ENCODE measurements at regions not wholly inside any gene's neighbourhood (a gene's known extent, or its start where the extent isn't known, plus 50 kb on each side); places are given as distances from the start of the nearest gene placed in this dataset.

GRCh38 chr5:146940295-146940694 lies 61.7 kb upstream of the PPP2R2B start:
- DNase-seq = no peak

DNA sequence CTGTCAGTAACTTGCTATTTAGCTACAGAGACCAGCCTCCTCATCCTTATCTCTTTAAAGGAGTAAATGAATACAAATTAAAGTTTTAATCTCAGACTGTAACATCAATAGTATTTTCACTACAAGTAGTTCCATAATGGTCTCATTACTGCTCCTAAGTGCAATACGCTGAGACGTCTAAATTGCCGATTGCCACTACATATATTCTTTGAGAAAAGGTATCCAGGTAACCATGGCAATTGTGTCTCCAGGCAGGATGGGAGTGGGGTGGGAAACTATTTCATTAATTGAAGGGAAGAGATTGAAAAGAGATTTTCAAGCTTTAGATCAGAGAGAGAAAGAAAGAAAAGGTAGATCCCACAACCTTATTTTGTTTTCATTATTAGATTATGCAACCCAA lies 65.5 kb upstream of the PPP2R2B start:
- DNase-seq = no peak

- DNase-seq = no peak
These were observed 66.4 kb upstream of the PPP2R2B start for GRCh38 chr5:146944764-146945616.

DNA sequence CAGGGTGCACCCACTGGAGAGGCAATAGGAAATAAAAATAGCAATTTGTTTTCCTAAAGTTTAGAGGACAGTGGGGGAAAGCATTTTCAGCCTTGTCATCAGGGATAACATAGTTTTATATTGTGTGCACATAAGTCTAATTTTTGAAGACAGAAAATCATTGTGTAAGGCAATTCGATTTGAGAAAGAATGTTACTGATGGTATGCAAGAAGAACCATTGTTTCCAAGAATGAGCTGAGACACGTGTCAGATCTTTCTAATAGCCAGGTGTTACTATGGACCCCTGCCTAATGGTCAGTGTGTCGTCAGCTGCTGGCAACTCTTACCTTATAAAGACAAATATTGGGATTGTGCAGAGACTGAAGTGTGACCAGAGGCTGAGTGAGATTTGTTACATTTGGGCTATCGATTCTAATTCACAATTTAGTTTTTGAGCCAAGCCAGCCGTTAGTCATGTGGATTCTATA lies 67.1 kb upstream of the PPP2R2B start:
- no peak for DNase-seq

DNA sequence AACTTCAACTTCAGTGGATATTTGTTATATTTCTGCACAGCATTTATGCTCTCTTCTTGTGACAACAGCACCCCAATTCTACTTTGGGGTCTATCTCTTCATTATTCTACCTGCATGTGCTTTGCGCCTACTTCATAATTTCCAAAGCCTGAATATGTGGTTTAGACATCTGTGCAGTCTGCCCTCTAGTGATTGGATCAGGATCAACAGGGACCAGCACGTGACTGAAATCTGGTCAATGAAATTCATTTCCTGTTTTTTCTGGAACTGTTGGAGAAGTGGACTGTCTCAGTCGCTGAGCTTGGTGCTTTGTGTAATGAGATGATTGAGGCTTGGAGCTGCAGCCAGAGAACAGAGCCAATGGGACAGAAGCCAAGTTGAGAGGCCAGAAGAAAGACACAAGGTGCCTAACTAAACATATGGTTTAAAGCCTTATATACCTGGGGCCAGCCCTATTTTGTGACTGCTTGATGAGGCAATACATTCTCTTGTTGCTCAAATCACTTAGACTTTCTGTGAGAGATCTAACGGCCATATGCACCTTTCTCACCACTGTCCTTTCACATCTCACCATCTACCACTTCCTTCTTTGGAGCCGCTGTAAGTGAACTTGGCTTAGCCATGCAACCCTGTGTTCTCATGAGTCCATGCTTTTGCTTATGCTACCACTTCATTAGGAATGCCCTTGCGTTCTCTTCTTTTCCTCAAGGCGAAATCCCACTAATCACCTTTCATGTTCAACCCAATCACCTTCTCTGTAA lies 68.8 kb upstream of the PPP2R2B start:
- DNase-seq = peak in 2 of 51 donors; percentile 1 to 7

DNA sequence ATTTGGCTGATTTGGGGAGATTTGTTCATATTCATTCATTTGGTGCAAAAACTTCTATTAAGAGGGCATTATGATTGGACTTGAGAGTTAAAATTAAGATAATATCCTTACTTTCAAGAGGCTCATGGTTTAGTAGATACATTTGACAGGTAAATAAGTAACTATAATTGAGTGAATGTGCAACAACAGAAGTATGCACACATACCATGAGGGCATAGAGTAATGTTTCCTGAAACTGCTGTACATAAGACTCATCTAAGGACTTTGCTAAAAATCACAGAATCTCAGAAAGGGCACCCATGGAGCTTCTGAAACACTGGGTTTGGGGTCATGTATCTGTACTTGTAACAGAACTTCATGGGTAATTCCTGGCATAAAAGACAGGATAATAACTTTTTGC lies 70.1 kb upstream of the PPP2R2B start:
- DNase-seq = no peak

- DNase-seq = no peak
These were observed 73.6 kb upstream of the PPP2R2B start for GRCh38 chr5:146952168-146952567.

DNA sequence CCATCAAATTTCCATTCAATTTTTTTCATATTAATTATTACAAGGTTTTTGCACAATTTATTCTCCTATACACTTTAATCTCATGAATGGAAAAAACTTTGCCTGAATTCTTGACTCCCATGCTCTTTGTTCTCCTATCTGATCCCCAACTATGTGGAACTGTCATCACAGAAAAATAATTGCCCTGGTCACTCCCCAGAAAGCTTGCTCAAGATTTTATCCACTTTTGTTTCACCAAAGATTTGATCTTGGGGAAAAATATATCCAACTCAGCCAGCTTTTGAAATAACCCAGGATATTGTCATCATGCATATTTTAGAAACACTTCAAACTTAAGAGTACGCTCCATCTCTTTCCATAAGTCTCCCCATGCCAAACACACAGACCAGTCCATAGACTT lies 77.7 kb upstream of the PPP2R2B start:
- DNase-seq = no peak

GRCh38 chr5:146959360-146959759 lies 80.8 kb upstream of the PPP2R2B start:
- DNase-seq = no peak

DNA sequence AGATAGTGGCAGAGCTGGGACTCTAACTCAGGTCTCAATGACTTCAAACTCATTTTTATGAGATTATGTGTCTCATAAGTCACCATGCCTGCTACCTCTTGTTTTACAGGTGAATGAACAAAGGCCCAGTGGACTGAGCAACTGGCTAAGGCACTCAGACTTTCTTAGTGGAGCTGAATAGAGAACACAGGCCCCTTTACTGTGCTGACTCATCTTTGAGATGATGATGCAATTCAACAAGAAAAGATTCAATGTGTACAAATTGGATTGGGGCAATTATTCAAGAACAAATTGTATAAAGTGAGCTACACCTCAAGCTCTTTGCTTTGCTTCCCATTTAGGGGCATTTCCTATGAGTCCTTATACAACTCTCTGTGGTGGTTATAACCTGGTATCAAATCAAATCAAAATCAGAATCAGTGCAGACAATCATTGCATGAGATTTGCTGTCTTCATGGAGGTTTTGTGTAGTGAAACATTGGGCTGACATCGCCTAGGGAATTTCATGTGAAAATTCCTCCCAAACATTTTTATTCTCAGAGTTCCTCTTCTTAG lies 84.3 kb upstream of the PPP2R2B start:
- DNase-seq = peak in 1 of 51 donors; percentile 21

DNA sequence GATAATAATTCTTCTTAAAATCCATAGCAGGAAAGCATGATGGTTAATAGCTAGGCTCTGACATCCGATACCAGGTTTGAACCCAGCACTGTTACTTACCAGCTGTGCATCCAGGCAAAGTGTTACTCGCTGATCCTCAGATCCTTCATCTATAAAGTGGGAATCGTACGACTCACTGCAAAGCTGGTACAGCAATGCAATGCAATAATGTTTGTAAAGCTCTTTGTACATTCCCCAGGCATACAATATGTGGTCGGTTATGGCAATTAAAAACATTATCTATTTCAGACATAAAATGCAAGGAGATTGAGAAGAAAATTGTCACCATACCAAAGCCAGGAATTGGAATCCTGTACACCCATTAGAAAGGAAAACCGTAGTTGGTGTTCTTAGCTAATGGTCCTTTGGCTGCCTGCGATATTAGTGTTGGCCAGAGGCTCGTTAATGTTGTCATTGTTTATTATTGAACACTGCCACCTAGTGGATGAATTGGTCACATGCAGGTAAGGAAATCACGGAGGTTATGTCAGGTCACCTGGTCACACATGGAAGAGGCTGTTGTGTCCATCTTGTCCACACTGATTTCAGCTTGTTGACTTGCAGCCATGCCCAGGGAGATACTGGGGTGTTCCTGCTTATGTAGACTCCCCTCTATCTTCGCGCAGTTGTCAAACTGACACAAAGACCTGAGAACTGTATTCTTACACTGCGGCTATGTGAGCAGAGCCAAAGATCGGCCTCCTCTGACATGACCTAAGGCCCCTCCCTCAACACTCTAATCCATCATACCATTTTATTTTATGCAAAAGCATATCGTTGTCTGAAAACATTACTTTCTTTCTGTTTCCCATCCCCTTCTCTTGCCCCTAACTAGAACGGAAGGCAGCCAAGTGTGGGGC lies 87.5 kb upstream of the PPP2R2B start:
- DNase-seq = peak in 30 of 51 donors; percentile 1 to 84 (median 34)

DNA sequence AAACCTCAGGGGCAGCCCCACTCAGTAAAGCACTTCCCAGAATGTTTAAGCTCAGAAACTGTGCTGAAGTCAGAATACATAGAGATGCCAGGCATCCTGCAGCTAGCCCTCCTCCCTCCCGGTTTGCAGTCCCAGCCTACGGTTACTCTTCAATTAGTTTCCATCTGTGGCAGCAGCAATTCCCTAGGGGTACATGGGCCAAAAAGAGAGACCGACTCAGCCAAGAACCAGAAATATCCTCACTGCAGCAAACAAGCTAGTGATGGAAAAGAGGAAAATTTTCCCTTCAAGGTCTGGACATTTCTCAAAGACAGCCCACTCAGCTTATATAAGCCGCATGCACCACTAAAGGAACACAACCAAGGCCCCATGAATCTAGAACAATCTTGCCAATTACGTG lies 89.1 kb upstream of the PPP2R2B start:
- peak in 1 of 51 donors; percentile 20 for DNase-seq

GRCh38 chr5:146971401-146971800 lies 92.8 kb upstream of the PPP2R2B start:
- no peak for DNase-seq

DNA sequence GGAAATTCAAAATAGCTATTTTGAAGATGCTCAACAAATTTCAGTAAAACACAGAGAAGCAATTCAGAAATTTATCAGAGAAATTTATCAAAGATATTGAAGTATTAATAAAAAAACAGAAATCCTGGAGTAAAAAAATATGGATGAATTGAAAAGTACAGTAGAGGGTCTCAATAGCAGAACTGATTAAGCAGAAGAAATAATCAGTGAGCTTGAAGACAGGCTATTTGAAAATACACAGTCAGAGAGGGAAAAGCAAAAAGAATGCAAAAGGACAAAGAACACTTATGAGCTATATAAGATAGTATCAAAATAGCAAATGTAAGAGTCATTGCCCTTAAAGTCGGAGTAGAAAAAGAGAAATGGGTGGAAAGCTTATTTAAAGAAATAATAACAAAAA lies 107.9 kb upstream of the PPP2R2B start:
- no peak for DNase-seq

GRCh38 chr5:146993876-146994530 lies 115.4 kb upstream of the PPP2R2B start:
- DNase-seq = peak in 26 of 51 donors; percentile 1 to 64 (median 22)

- DNase-seq = no peak
These were observed 117.3 kb upstream of the PPP2R2B start for GRCh38 chr5:146995878-146996277.

- DNase-seq = no peak
These were observed 136.8 kb upstream of the PPP2R2B start for GRCh38 chr5:147015405-147015804.

GRCh38 chr5:147017191-147017590 lies 138.6 kb upstream of the PPP2R2B start:
- peak in 1 of 51 donors; percentile 9 for DNase-seq

- no peak for DNase-seq
These were observed 139.1 kb upstream of the PPP2R2B start for GRCh38 chr5:147017621-147018020.

DNA sequence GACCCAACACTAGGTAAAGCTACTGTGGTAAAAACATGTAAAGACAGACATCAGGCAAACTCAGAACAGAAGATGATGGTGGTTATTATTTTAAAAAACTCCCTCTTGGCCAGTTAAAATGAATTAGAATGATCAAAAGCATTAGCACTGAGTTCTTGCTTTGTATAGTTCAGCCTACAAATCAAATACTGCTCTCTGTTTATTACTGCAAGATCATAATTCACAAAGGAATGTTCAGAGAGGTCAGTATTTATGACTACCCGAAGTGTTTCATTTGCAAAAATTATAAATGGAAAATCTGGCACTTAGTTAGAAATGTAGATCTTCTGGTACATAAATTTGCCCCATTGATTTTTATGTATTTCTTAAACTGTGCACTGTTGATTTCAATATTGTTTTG lies 140.3 kb upstream of the PPP2R2B start:
- DNase-seq = no peak
